ENCODE measurements at regions not wholly inside any gene's neighbourhood (a gene's known extent, or its start where the extent isn't known, plus 50 kb on each side); places are given as distances from the start of the nearest gene placed in this dataset.

DNA sequence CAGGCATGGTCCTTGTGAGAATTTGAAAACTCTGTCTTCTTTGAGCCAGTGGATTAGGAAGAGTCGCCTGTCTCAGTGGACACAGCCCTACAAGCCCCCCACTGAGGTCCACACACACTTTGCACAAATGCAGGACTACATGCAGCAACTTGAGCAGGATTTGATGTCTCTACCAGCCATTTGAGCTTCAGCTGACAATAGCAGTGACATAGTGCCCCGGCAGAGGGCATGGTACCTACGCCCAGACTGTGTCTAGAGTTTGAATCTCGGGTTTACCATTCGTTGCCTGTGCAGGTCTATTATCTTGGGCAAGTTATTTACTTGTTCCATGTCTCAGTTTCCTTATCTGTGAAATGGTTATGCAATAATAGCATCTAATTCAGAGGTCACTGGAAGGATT, 580.1 kb downstream of the TFAP2B start:
- TF ChIP-seq, protein P1, sequence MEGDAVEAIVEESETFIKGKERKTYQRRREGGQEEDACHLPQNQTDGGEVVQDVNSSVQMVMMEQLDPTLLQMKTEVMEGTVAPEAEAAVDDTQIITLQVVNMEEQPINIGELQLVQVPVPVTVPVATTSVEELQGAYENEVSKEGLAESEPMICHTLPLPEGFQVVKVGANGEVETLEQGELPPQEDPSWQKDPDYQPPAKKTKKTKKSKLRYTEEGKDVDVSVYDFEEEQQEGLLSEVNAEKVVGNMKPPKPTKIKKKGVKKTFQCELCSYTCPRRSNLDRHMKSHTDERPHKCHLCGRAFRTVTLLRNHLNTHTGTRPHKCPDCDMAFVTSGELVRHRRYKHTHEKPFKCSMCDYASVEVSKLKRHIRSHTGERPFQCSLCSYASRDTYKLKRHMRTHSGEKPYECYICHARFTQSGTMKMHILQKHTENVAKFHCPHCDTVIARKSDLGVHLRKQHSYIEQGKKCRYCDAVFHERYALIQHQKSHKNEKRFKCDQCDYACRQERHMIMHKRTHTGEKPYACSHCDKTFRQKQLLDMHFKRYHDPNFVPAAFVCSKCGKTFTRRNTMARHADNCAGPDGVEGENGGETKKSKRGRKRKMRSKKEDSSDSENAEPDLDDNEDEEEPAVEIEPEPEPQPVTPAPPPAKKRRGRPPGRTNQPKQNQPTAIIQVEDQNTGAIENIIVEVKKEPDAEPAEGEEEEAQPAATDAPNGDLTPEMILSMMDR (conservative IDR thresholded peaks at IDR 0.05 in 1 of 2, IDR thresholded peaks at IDR 0.05 in 1 of 2; ENCODE audit: low read depth in 1 of 2, low read length in 2 of 2): no peak
- TF ChIP-seq EZH2 (IDR thresholded peaks at IDR 0.05; ENCODE audit: low read length, missing control alignments): no peak
